ENCODE measurements at regions not wholly inside any gene's neighbourhood (a gene's known extent, or its start where the extent isn't known, plus 50 kb on each side); places are given as distances from the start of the nearest gene placed in this dataset.

DNA sequence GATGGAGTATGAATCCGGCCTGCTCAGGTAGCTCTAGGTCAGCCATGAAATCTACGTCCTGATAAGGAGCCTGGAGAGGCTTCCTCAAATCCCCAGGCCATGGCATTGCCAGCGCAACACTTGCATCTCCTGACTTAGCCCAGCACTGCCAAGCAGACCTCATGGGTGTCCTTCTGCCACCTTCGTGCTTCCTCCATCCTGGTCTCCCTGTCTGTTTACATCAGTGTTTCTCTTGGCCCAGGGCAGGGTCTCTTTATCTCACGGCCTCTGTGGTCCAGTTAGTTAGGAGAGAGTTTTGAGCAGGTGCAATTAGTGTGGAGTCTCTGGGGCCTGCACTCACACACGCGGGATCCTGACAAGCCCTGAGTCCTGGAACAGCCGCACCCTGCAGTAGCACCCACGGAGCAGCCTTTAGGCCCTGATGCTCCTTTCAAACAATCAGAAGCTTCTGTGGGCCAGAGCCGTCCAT is 193.1 kb upstream of the ARL4C start:
- TF ChIP-seq, protein P1, sequence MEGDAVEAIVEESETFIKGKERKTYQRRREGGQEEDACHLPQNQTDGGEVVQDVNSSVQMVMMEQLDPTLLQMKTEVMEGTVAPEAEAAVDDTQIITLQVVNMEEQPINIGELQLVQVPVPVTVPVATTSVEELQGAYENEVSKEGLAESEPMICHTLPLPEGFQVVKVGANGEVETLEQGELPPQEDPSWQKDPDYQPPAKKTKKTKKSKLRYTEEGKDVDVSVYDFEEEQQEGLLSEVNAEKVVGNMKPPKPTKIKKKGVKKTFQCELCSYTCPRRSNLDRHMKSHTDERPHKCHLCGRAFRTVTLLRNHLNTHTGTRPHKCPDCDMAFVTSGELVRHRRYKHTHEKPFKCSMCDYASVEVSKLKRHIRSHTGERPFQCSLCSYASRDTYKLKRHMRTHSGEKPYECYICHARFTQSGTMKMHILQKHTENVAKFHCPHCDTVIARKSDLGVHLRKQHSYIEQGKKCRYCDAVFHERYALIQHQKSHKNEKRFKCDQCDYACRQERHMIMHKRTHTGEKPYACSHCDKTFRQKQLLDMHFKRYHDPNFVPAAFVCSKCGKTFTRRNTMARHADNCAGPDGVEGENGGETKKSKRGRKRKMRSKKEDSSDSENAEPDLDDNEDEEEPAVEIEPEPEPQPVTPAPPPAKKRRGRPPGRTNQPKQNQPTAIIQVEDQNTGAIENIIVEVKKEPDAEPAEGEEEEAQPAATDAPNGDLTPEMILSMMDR (IDR thresholded peaks at IDR 0.05) = no peak
- TF ChIP-seq POLR2A (IDR thresholded peaks at IDR 0.05) = no peak
- no peak for TF ChIP-seq EP300 (IDR thresholded peaks at IDR 0.05)

Data from tibial nerve (tissue), 4 donors.